Stimulated activated CD4-positive, alpha-beta T cell treated with anti-CD3 and anti-CD28 coated beads, Interleukin-15, amount 100 ng/mL, for 1 hour (primary cell): ENCODE measurements at regions not wholly inside any gene's neighbourhood (a gene's known extent, or its start where the extent isn't known, plus 50 kb on each side); places are given as distances from the start of the nearest gene placed in this dataset.

Source experiments
- DNase-seq, 2 donors: peaks; one replicate each; pipeline ENCODE4 v3.0.0-alpha.2; 2020; ENCODE audit warnings: low read depth in 1 of 2, low spot score in 1 of 2

- no peak for DNase-seq
Measured at GRCh38 chr10:31647861-31648260, 280.8 kb downstream of the ARHGAP12 start.

GRCh38 chr10:31646519-31646918, 282.1 kb downstream of the ARHGAP12 start:
- DNase-seq: no peak

GRCh38 chr10:31645786-31646185, 282.8 kb downstream of the ARHGAP12 start:
- DNase-seq: no peak

- no peak for DNase-seq
Measured at GRCh38 chr10:31644931-31645633, 283.5 kb downstream of the ARHGAP12 start.

GRCh38 chr10:31642281-31642680, 286.4 kb downstream of the ARHGAP12 start:
- DNase-seq: no peak

GRCh38 chr10:31635415-31636065, 293.1 kb downstream of the ARHGAP12 start:
- DNase-seq: no peak

GRCh38 chr10:31635009-31635408, 293.6 kb downstream of the ARHGAP12 start:
- DNase-seq: no peak

GRCh38 chr10:31630861-31631567, 297.6 kb downstream of the ARHGAP12 start:
- no peak for DNase-seq

GRCh38 chr10:31625566-31625965, 303.1 kb downstream of the ARHGAP12 start:
- no peak for DNase-seq

GRCh38 chr10:31624611-31625010, 304.0 kb downstream of the ARHGAP12 start:
- DNase-seq: no peak

- no peak for DNase-seq
Measured at GRCh38 chr10:31623947-31624346, 304.7 kb downstream of the ARHGAP12 start.

- DNase-seq: no peak
Measured at GRCh38 chr10:31623466-31623865, 304.4 kb downstream of the ZEB1 start.

GRCh38 chr10:31622978-31623377, 304.0 kb downstream of the ZEB1 start:
- DNase-seq: no peak

- DNase-seq: no peak
Measured at GRCh38 chr10:31621733-31622132, 302.7 kb downstream of the ZEB1 start.

GRCh38 chr10:31620226-31621151, 301.5 kb downstream of the ZEB1 start:
- DNase-seq: no peak

GRCh38 chr10:31619531-31620061, 300.6 kb downstream of the ZEB1 start:
- no peak for DNase-seq

GRCh38 chr10:31618541-31619291, 299.7 kb downstream of the ZEB1 start:
- DNase-seq: no peak

- DNase-seq: no peak
Measured at GRCh38 chr10:31617757-31618156, 298.7 kb downstream of the ZEB1 start.

- no peak for DNase-seq
Measured at GRCh38 chr10:31617133-31617532, 298.1 kb downstream of the ZEB1 start.

- no peak for DNase-seq
Measured at GRCh38 chr10:31615129-31615528, 296.1 kb downstream of the ZEB1 start.
